Osteocyte (in vitro differentiated cells): ENCODE measurements at regions not wholly inside any gene's neighbourhood (a gene's known extent, or its start where the extent isn't known, plus 50 kb on each side); places are given as distances from the start of the nearest gene placed in this dataset.

ENCODE experiments used
- DNase-seq: peaks from one replicate; pipeline ENCODE4 v3.0.0; 2021; ENCODE audit warnings: mixed read lengths; ENCODE audit not compliant: unreplicated experiment; ENCODE audit errors: extremely low spot score
- H3K27ac Mint-ChIP-seq: one replicate; pipeline ENCODE4 v1.8.0; 2021; ENCODE audit warnings: mild to moderate bottlenecking, mixed read lengths; ENCODE audit not compliant: unreplicated experiment
- H3K27me3 Mint-ChIP-seq: one replicate; pipeline ENCODE4 v1.8.0; 2021; ENCODE audit warnings: mixed read lengths; ENCODE audit not compliant: unreplicated experiment
- H3K36me3 Mint-ChIP-seq: one replicate; pipeline ENCODE4 v1.8.0; 2021; ENCODE audit warnings: mixed read lengths; ENCODE audit not compliant: unreplicated experiment
- H3K4me1 Mint-ChIP-seq: one replicate; pipeline ENCODE4 v1.8.0; 2021; ENCODE audit warnings: mixed read lengths; ENCODE audit not compliant: unreplicated experiment
- H3K4me3 Mint-ChIP-seq: one replicate; pipeline ENCODE4 v1.8.0; 2021; ENCODE audit warnings: mild to moderate bottlenecking, moderate library complexity, mixed read lengths; ENCODE audit not compliant: unreplicated experiment
- H3K9me3 Mint-ChIP-seq: one replicate; pipeline ENCODE4 v1.8.0; 2021; ENCODE audit warnings: mixed read lengths; ENCODE audit not compliant: unreplicated experiment
- TF ChIP-seq, protein P1 (sequence below): fragments of 200-600 bp; sonication (generic); IDR thresholded peaks from 2 replicates; pipeline ENCODE4 v1.5.0; 2021; ENCODE audit warnings: antibody characterized with exemption, mild to moderate bottlenecking, moderate library complexity

DNA sequence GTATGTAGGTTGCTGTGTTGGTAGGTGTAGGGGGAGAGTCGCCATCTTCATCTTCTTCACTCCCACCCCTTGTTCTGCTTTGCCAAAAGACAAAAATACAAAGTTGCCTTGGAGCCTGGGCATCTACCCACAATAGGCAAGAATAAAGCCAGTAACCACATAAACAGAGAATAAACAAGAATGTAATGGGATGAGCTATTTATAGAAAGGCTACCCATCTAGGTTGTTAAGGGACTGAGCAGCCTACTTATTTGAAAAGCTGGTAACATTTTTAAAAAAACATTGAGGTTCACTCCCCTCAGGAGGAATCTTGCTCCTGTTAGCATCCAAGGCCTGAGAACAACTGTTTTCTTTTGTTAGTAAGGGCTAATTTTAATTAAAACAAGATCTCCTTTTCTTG, 301.4 kb upstream of the STXBP5 start:
- TF ChIP-seq, protein P1, sequence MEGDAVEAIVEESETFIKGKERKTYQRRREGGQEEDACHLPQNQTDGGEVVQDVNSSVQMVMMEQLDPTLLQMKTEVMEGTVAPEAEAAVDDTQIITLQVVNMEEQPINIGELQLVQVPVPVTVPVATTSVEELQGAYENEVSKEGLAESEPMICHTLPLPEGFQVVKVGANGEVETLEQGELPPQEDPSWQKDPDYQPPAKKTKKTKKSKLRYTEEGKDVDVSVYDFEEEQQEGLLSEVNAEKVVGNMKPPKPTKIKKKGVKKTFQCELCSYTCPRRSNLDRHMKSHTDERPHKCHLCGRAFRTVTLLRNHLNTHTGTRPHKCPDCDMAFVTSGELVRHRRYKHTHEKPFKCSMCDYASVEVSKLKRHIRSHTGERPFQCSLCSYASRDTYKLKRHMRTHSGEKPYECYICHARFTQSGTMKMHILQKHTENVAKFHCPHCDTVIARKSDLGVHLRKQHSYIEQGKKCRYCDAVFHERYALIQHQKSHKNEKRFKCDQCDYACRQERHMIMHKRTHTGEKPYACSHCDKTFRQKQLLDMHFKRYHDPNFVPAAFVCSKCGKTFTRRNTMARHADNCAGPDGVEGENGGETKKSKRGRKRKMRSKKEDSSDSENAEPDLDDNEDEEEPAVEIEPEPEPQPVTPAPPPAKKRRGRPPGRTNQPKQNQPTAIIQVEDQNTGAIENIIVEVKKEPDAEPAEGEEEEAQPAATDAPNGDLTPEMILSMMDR: no peak

GRCh38 chr6:146903451-146903850, 300.8 kb upstream of the STXBP5 start:
- Mint-ChIP-seq H3K36me3 (no peaks in the 10 kb centered on the region), H3K4me3 (no peak overlapping the region), H3K27ac (no peak overlapping the region), H3K9me3 (no peaks in the 10 kb centered on the region), H3K4me1 (no peaks in the 10 kb centered on the region), H3K27me3 (no peaks in the 10 kb centered on the region)
- TF ChIP-seq, protein P1: no peak
- DNase-seq: no peak

More for the DNA sequence above, 301.4 kb upstream of the STXBP5 start:
- Mint-ChIP-seq H3K27me3 (no peaks in the 10 kb centered on the region), H3K27ac (no peak overlapping the region), H3K4me3 (no peak overlapping the region), H3K9me3 (no peaks in the 10 kb centered on the region), H3K36me3 (no peaks in the 10 kb centered on the region), H3K4me1 (no peaks in the 10 kb centered on the region)
- DNase-seq: no peak

GRCh38 chr6:146904596-146904995, 299.6 kb upstream of the STXBP5 start:
- Mint-ChIP-seq H3K9me3 (no peaks in the 10 kb centered on the region), H3K4me3 (no peak overlapping the region), H3K27ac (no peak overlapping the region), H3K27me3 (no peaks in the 10 kb centered on the region), H3K36me3 (no peaks in the 10 kb centered on the region), H3K4me1 (no peaks in the 10 kb centered on the region)
- no peak for DNase-seq
- TF ChIP-seq, protein P1: no peak

DNA sequence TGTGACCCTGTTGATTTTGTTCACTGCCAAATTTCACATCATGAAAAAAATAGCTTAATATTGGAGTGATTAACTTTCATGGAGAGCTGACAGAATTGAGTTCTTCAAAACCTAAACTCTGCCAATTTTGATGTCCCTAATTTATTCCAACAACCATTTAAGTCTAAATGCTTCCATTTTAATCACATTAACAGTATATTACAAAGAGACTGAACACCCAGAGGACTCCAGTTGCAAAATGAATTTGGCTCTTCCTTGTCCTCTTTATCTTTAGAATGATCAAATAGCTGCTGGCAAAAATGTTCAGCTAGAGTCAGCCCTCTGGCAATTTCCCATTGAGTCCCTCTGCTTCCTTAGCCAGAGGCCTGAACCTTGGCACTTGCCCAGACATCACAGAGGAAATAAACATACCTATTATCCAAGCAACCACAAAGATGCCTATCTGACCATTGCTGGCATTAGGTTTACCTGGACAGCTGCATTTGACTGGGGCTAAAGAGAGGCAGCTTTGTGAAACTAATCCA, 299.0 kb upstream of the STXBP5 start:
- no peak for DNase-seq
- H3K4me3 Mint-ChIP-seq: no peak overlapping the region
- no peaks in the 10 kb centered on the region for H3K36me3 Mint-ChIP-seq
- peaks cover 2% of the 10 kb centered on the region for H3K4me1 Mint-ChIP-seq
- H3K9me3 Mint-ChIP-seq: peaks cover 4% of the 10 kb centered on the region
- TF ChIP-seq, protein P1: no peak
- no peaks in the 10 kb centered on the region for H3K27me3 Mint-ChIP-seq
- no peak overlapping the region for H3K27ac Mint-ChIP-seq

- peaks cover 7% of the 10 kb centered on the region for H3K9me3 Mint-ChIP-seq
- TF ChIP-seq, protein P1: no peak
- DNase-seq: no peak
- H3K4me1 Mint-ChIP-seq: peaks cover 32% of the 10 kb centered on the region
- no peak overlapping the region for H3K4me3 Mint-ChIP-seq
- no peak overlapping the region for H3K27ac Mint-ChIP-seq
- no peaks in the 10 kb centered on the region for H3K27me3 Mint-ChIP-seq
- H3K36me3 Mint-ChIP-seq: no peaks in the 10 kb centered on the region
These were observed 295.4 kb upstream of the STXBP5 start for GRCh38 chr6:146908786-146909185.
